GM12878 (cell line): ENCODE measurements at regions not wholly inside any gene's neighbourhood (a gene's known extent, or its start where the extent isn't known, plus 50 kb on each side); places are given as distances from the start of the nearest gene placed in this dataset.

Experiments
- ATAC-seq: fragments of 200-7000 bp; cut with Tn5 transposase; 3 replicates; pipeline ENCODE4 v1.9.1; 2020; ENCODE audit warnings: mild to moderate bottlenecking, moderate library complexity
- BruUV-seq: library from RNA; stranded (reverse); fragments of 400-500 nt; replicated peaks from 2 replicates; lab custom pipeline; 2021; lab: Mats Ljungman, UMichigan
- CTCF ChIA-PET: fragments of 300-600 bp; sonication (Branson Sonifier 250); formaldehyde crosslinking; extraction: SDS; loops from one replicate; lab custom pipeline; 2021; ENCODE audit warnings: inconsistent platforms; lab: Yijun Ruan, JAX
- POLR2A ChIA-PET: fragments of 350-600 bp; formaldehyde crosslinking; extraction: SDS; loops from one replicate; lab custom pipeline; 2021; ENCODE audit warnings: inconsistent platforms; lab: Charles Lee
- RAD21 ChIA-PET: fragments of 300-600 bp; sonication (Branson Sonifier 250); formaldehyde crosslinking; loops from one replicate; lab custom pipeline; 2023; ENCODE audit warnings: antibody characterized with exemption; ENCODE audit not compliant: unreplicated experiment; lab: Charles Lee
- SMC1A ChIA-PET: fragments of 300-600 bp; sonication (Branson Sonifier 250); formaldehyde crosslinking; loops from one replicate; lab custom pipeline; 2023; ENCODE audit not compliant: unreplicated experiment, uncharacterized antibody; lab: Charles Lee
- DNase-seq: peaks from one replicate; pipeline ENCODE4 v3.0.0-alpha.2; 2011; ENCODE audit warnings: low read depth, low spot score
- FAIRE-seq: peaks from 3 replicates; lab custom pipeline; 2011; peaks lifted over from hg19 to GRCh38; lab: Jason Lieb, UNC
- H2AFZ ChIP-seq: 2 replicates; pipeline ENCODE4 v1.6.0; 2011; ENCODE audit warnings: low read depth, low read length, control low read depth; ENCODE audit not compliant: control insufficient read depth
- H3K27ac ChIP-seq: 2 replicates; pipeline ENCODE4 v1.5.1; 2011; ENCODE audit warnings: control low read depth; ENCODE audit not compliant: control insufficient read depth, insufficient read depth
- H3K27me3 ChIP-seq, 2 experiments: replicated peaks in 1 of 2; 2 replicates each; pipeline versions ENCODE4 v1.6.0 to v1.6.1; 2011; ENCODE audit warnings: low read length in 1 of 2; ENCODE audit not compliant: control insufficient read depth in 2 of 2, insufficient read depth in 2 of 2
- H3K36me3 ChIP-seq, 2 experiments: 2 replicates each; pipeline ENCODE4 v1.5.1; 2011; ENCODE audit warnings: low read length in 1 of 2; ENCODE audit not compliant: control insufficient read depth in 2 of 2, insufficient read depth in 2 of 2
- H3K4me1 ChIP-seq: 2 replicates; pipeline ENCODE4 v1.6.1; 2011; ENCODE audit warnings: mild to moderate bottlenecking, low read length, moderate library complexity, mixed read lengths; ENCODE audit not compliant: control insufficient read depth, insufficient read depth
- H3K4me2 ChIP-seq: 2 replicates; pipeline ENCODE4 v1.6.0; 2011; ENCODE audit warnings: control low read depth; ENCODE audit not compliant: control insufficient read depth, insufficient read depth
- H3K4me3 ChIP-seq: fragments of 200-600 bp; sonication (generic); 2 replicates; pipeline ENCODE4 v1.5.1; 2016
- H3K79me2 ChIP-seq: 2 replicates; pipeline ENCODE4 v1.6.0; 2011; ENCODE audit warnings: low read length; ENCODE audit not compliant: control insufficient read depth, insufficient read depth
- H3K9ac ChIP-seq: 2 replicates; pipeline ENCODE4 v1.8.0; 2011; ENCODE audit warnings: low read length, control low read depth, mixed read lengths; ENCODE audit not compliant: control insufficient read depth, insufficient read depth
- H3K9me3 ChIP-seq: replicated peaks from 3 replicates; pipeline ENCODE4 v1.5.1; 2011; ENCODE audit warnings: mild to moderate bottlenecking, low read length; ENCODE audit not compliant: control insufficient read depth, insufficient read depth
- H4K20me1 ChIP-seq: 2 replicates; pipeline ENCODE4 v1.6.0; 2011; ENCODE audit not compliant: control insufficient read depth, insufficient read depth
- CEBPZ ChIP-seq: fragments of 150-350 bp; IDR thresholded peaks from 2 replicates; pipeline ENCODE4 v1.6.1; 2016; ENCODE audit warnings: low read depth, low read length
- EZH2 ChIP-seq: IDR thresholded peaks from 2 replicates; pipeline ENCODE4 v1.6.1; 2012; ENCODE audit warnings: low read depth, mild to moderate bottlenecking, control low read depth, inconsistent platforms, low read length, borderline replicate concordance; ENCODE audit not compliant: control insufficient read depth
- FOS ChIP-seq: IDR thresholded peaks from 3 replicates; pipeline ENCODE4 v1.6.1; 2011; ENCODE audit warnings: borderline replicate concordance; ENCODE audit not compliant: insufficient read length; ENCODE audit errors: extremely low read depth
- IRF4 ChIP-seq: IDR thresholded peaks from 2 replicates; pipeline ENCODE4 v1.6.1; 2011; ENCODE audit warnings: low read depth, low read length
- JUNB ChIP-seq: IDR thresholded peaks from 2 replicates; pipeline ENCODE4 v1.6.1; 2016; ENCODE audit warnings: antibody characterized with exemption, mild to moderate bottlenecking
- MYB ChIP-seq: fragments of 150-350 bp; IDR thresholded peaks from 2 replicates; pipeline ENCODE4 v1.6.1; 2014; ENCODE audit warnings: mild to moderate bottlenecking, low read depth, low read length, borderline replicate concordance
- PML ChIP-seq: IDR thresholded peaks from 2 replicates; pipeline ENCODE4 v1.6.1; 2012; ENCODE audit warnings: low read length, inconsistent platforms
- RELA ChIP-seq: fragments of 450-650 bp; IDR thresholded peaks from 2 replicates; pipeline ENCODE4 v1.8.0; 2014; ENCODE audit warnings: borderline replicate concordance; ENCODE audit not compliant: partially characterized antibody
- SREBF1 ChIP-seq: IDR thresholded peaks from 2 replicates; pipeline ENCODE4 v1.6.1; 2012; ENCODE audit warnings: mild to moderate bottlenecking, low read length
- STAT3 ChIP-seq: IDR thresholded peaks from 2 replicates; pipeline ENCODE4 v1.6.1; 2011; ENCODE audit warnings: low read depth, low read length, improper control_type of control experiment
- TAF1 ChIP-seq: IDR thresholded peaks from 2 replicates; pipeline ENCODE4 v1.6.1; 2011; ENCODE audit warnings: mild to moderate bottlenecking, low read depth, low read length, borderline replicate concordance
- ZBTB11 ChIP-seq: fragments of 450-650 bp; formaldehyde crosslinking; IDR thresholded peaks from 2 replicates; pipeline ENCODE4 v1.5.0; 2022; ENCODE audit warnings: mild to moderate bottlenecking, missing genetic modification characterization
- ZBTB4 ChIP-seq: fragments of 450-650 bp; formaldehyde crosslinking; IDR thresholded peaks from 2 replicates; pipeline ENCODE4 v1.4.0; 2022; ENCODE audit warnings: mild to moderate bottlenecking, moderate library complexity
- WGBS: methylation state at CpG from one replicate; pipeline ENCODE4 v1.1.6; 2016; ENCODE audit warnings: low lambda C conversion rate; ENCODE audit not compliant: insufficient replicate concordance, insufficient coverage; ENCODE audit errors: missing lambda C conversion rate; 5-methylcytosine and 5-hydroxymethylcytosine counted together
- in situ Hi-C: fragments of 300-500 bp; cut with MboI; formaldehyde crosslinking; loops from 9 replicates; pipeline ENCODE4 v1.14.3; 2018; ENCODE audit warnings: mixed read lengths
- intact Hi-C: fragments of 100-400 bp; cut with micrococcal nuclease; formaldehyde crosslinking; loops from one replicate; pipeline ENCODE4 v1.14.2; 2022; ENCODE audit not compliant: unreplicated experiment

GRCh38 chr15:77716632-77717332, 84.1 kb upstream of the LINGO1 start (continued):
- TF ChIP-seq STAT3: no peak
- TF ChIP-seq, all 136 proteins: peak for 0

GRCh38 chr15:77715860-77716259, 83.1 kb upstream of the LINGO1 start:
- CTCF ChIA-PET: no interaction called here
- no peaks in the 10 kb centered on the region for H3K9me3 ChIP-seq
- no peak overlapping the region for H3K4me3 ChIP-seq
- DNase-seq (no peak), FAIRE-seq (no peak), ATAC-seq (no peak)
- no peak overlapping the region for H3K9ac ChIP-seq
- WGBS: 22% methylated on average over 5 of the region's 5 CpGs
- H2AFZ ChIP-seq: no peak overlapping the region
- SMC1A ChIA-PET: no interaction called here
- H3K36me3 ChIP-seq: no peaks in the 10 kb centered on the region
- intact Hi-C loops (no loop called here), in situ Hi-C loops (no loop called here)
- no peaks in the 10 kb centered on the region for H3K79me2 ChIP-seq
- POLR2A ChIA-PET: interaction anchor here (0.7 kb wide), 1 partner anchor 640 kb away, joined by 5 read pairs; no protein-coding TSS in a partner anchor
- no peaks in the 10 kb centered on the region for H3K4me1 ChIP-seq
- no peak overlapping the region for H3K27ac ChIP-seq
- no TSS peak for BruUV-seq
- RAD21 ChIA-PET: no interaction called here
- H4K20me1 ChIP-seq: no peaks in the 10 kb centered on the region
- no peaks in the 10 kb centered on the region; a peak in 3 of 4 replicates for H3K27me3 ChIP-seq
- no peak overlapping the region for H3K4me2 ChIP-seq
- TF ChIP-seq CEBPZ (no peak), JUNB (no peak), FOS (no peak), ZBTB11 (CRISPR knock-in tag) (no peak), EZH2 (no peak), SREBF1 (no peak), ZBTB4 (CRISPR knock-in tag) (no peak), RELA (no peak), PML (no peak), TAF1 (no peak), MYB (no peak), IRF4 (no peak)
